ENCODE measurements at regions not wholly inside any gene's neighbourhood (a gene's known extent, or its start where the extent isn't known, plus 50 kb on each side); places are given as distances from the start of the nearest gene placed in this dataset.

DNA sequence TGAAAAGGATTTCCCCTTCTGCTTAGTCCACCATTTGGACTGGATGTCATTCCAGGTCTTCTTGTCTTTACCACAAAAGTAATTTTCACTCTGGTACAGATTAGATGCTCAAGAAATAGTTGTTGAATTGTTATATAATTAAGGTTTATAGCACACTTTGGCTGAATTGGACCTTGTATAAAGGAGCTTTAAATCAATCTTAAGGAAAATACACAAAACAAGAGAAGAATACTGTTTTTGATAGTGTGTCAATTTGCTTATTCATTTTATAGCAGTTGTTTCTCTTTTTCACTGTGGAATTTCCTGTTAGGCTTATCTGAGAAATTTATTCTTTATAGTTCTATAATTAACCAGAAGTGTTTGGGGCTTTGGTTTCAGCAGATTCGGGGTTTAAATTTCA is 62.7 kb upstream of the TDRD3 start:
- TF ChIP-seq, protein P1, sequence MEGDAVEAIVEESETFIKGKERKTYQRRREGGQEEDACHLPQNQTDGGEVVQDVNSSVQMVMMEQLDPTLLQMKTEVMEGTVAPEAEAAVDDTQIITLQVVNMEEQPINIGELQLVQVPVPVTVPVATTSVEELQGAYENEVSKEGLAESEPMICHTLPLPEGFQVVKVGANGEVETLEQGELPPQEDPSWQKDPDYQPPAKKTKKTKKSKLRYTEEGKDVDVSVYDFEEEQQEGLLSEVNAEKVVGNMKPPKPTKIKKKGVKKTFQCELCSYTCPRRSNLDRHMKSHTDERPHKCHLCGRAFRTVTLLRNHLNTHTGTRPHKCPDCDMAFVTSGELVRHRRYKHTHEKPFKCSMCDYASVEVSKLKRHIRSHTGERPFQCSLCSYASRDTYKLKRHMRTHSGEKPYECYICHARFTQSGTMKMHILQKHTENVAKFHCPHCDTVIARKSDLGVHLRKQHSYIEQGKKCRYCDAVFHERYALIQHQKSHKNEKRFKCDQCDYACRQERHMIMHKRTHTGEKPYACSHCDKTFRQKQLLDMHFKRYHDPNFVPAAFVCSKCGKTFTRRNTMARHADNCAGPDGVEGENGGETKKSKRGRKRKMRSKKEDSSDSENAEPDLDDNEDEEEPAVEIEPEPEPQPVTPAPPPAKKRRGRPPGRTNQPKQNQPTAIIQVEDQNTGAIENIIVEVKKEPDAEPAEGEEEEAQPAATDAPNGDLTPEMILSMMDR (IDR thresholded peaks at IDR 0.05), result no peak
- no peak for TF ChIP-seq POLR2A (IDR thresholded peaks at IDR 0.05)
